Mesenchymal stem cell (in vitro differentiated cells and primary cell): ENCODE measurements at regions not wholly inside any gene's neighbourhood (a gene's known extent, or its start where the extent isn't known, plus 50 kb on each side); places are given as distances from the start of the nearest gene placed in this dataset.

Experiments used
- DNase-seq: peaks from one replicate; pipeline ENCODE4 v3.0.0-alpha.2; 2013
- H2AFZ ChIP-seq: one replicate; pipeline ENCODE4 v1.6.1; 2013; ENCODE audit warnings: low read depth, mild to moderate bottlenecking, control low read depth, inconsistent platforms, low read length, moderate library complexity
- H2AK5ac ChIP-seq: 2 replicates; pipeline ENCODE4 v1.6.1; 2013; ENCODE audit warnings: low read length, moderate library complexity, mild to moderate bottlenecking, inconsistent platforms; ENCODE audit not compliant: severe bottlenecking
- H2BK120ac ChIP-seq: one replicate; pipeline ENCODE4 v1.6.1; 2013; ENCODE audit warnings: low read depth, mild to moderate bottlenecking, inconsistent platforms, low read length, moderate library complexity
- H2BK12ac ChIP-seq, 2 experiments: one replicate each; pipeline ENCODE4 v1.6.1; 2013; ENCODE audit warnings: inconsistent platforms in 2 of 2, low read length in 2 of 2, mild to moderate bottlenecking in 2 of 2, moderate library complexity in 2 of 2, control low read depth in 1 of 2
- H2BK15ac ChIP-seq: one replicate; pipeline ENCODE4 v1.6.1; 2013; ENCODE audit warnings: mild to moderate bottlenecking, low read depth, inconsistent platforms; ENCODE audit not compliant: poor library complexity, severe bottlenecking
- H2BK5ac ChIP-seq: 2 replicates; pipeline ENCODE4 v1.6.1; 2013; ENCODE audit warnings: low read depth, mild to moderate bottlenecking, low read length, control low read depth, inconsistent platforms; ENCODE audit not compliant: poor library complexity, severe bottlenecking
- H3K14ac ChIP-seq, 2 experiments: one replicate each; pipeline ENCODE4 v1.6.1; 2013; ENCODE audit warnings: inconsistent platforms in 2 of 2, low read length in 2 of 2, control low read depth in 1 of 2, mild to moderate bottlenecking in 1 of 2, moderate library complexity in 1 of 2
- H3K18ac ChIP-seq, 2 experiments: one replicate each; pipeline ENCODE4 v1.6.1; 2013; ENCODE audit warnings: inconsistent platforms in 2 of 2, low read length in 2 of 2, control low read depth in 1 of 2, low read depth in 1 of 2, mild to moderate bottlenecking in 1 of 2
- H3K23ac ChIP-seq, 2 experiments: one replicate each; pipeline ENCODE4 v1.6.1; 2013; ENCODE audit warnings: inconsistent platforms in 2 of 2, low read length in 2 of 2, mild to moderate bottlenecking in 2 of 2, moderate library complexity in 2 of 2, control low read depth in 1 of 2
- H3K27ac ChIP-seq: 2 replicates; pipeline ENCODE4 v1.5.1; 2013; ENCODE audit warnings: mild to moderate bottlenecking, moderate library complexity, low read length, control low read depth, inconsistent platforms; ENCODE audit not compliant: poor library complexity, severe bottlenecking
- H3K27me3 ChIP-seq, 2 experiments: 2 replicates each; pipeline versions ENCODE4 v1.6.1 to v1.7.0; 2013; ENCODE audit warnings: low read length in 2 of 2, mild to moderate bottlenecking in 2 of 2, moderate library complexity in 2 of 2, control low read depth in 1 of 2, inconsistent platforms in 1 of 2; ENCODE audit not compliant: control insufficient read depth in 1 of 2, insufficient read depth in 1 of 2
- H3K36me3 ChIP-seq, 2 experiments: 2 replicates each; pipeline versions ENCODE4 v1.6.1 to v1.7.0; 2013; ENCODE audit warnings: low read length in 2 of 2, control low read depth in 1 of 2, inconsistent platforms in 1 of 2, low read depth in 1 of 2, mild to moderate bottlenecking in 1 of 2; ENCODE audit not compliant: insufficient read depth in 2 of 2, control insufficient read depth in 1 of 2
- H3K4ac ChIP-seq, 2 experiments: one replicate each; pipeline ENCODE4 v1.6.1; 2013; ENCODE audit warnings: inconsistent platforms in 2 of 2, low read length in 2 of 2, mild to moderate bottlenecking in 2 of 2, moderate library complexity in 2 of 2, control low read depth in 1 of 2, low read depth in 1 of 2
- H3K4me1 ChIP-seq: 2 replicates; pipeline ENCODE4 v1.6.1; 2013; ENCODE audit warnings: low read depth, low read length, control low read depth; ENCODE audit not compliant: control insufficient read depth, insufficient read depth
- H3K4me2 ChIP-seq: 2 replicates; pipeline ENCODE4 v1.6.1; 2013; ENCODE audit warnings: low read length, mild to moderate bottlenecking, inconsistent platforms; ENCODE audit not compliant: poor library complexity, severe bottlenecking
- H3K4me3 ChIP-seq, 2 experiments: 2 replicates each; pipeline versions ENCODE4 v1.5.1 to v1.7.0; 2013; ENCODE audit warnings: low read length in 2 of 2, mild to moderate bottlenecking in 2 of 2, control low read depth in 1 of 2, low read depth in 1 of 2; ENCODE audit not compliant: insufficient read depth in 1 of 2
- H3K79me1 ChIP-seq: replicated peaks from 2 replicates; pipeline ENCODE4 v1.6.1; 2013; ENCODE audit warnings: mild to moderate bottlenecking, control low read depth, low read length, inconsistent platforms; ENCODE audit not compliant: poor library complexity, severe bottlenecking
- H3K9ac ChIP-seq: 2 replicates; pipeline ENCODE4 v1.7.0; 2013; ENCODE audit warnings: mild to moderate bottlenecking, low read length, moderate library complexity
- H3K9me3 ChIP-seq: 2 replicates; pipeline ENCODE4 v1.7.0; 2013; ENCODE audit warnings: mild to moderate bottlenecking, low read length; ENCODE audit not compliant: control insufficient read depth
- H4K8ac ChIP-seq: one replicate; pipeline ENCODE4 v1.6.1; 2013; ENCODE audit warnings: inconsistent platforms, mild to moderate bottlenecking, low read length, moderate library complexity
- H4K91ac ChIP-seq: one replicate; pipeline ENCODE4 v1.6.1; 2013; ENCODE audit warnings: mild to moderate bottlenecking, low read length, inconsistent platforms
- WGBS: methylation state at CpG from one replicate; pipeline ENCODE4 v1.1.7; 2013; ENCODE audit warnings: mixed read lengths; 5-methylcytosine and 5-hydroxymethylcytosine counted together

DNA sequence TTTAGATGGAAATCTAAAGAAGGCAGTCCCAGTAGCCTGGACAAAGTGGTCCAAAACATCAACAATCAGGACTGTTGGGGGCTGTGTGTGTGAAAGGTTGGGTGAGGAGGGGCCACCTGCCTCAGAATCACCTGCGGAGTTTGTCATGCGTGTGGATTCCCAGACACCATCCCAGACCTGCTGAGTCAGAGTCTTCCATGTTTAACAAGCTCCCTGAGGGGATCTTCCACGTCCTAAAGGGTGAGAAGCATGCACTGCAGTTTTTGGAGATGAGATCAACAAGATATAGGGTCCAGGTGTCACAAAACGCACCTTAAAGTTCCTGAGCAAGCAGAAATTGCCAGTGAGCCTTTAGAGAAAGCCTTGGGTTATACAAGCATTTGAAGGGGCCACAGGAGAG is 207.0 kb upstream of the FAM9B start:
- Histone ChIP-seq H3K27ac (no peak overlapping the region), H2BK120ac (no peak overlapping the region), H3K9me3 (no peaks in the 10 kb centered on the region), H3K4me1 (no peaks in the 10 kb centered on the region), H2BK5ac (no peak overlapping the region), H2AK5ac (no peak overlapping the region), H3K79me1 (no peaks in the 10 kb centered on the region), H2AFZ (no peak overlapping the region), H3K4me3 (no peak overlapping the region), H3K14ac (no peak overlapping the region), H3K36me3 (no peaks in the 10 kb centered on the region), H3K27me3 (peaks cover 0 to 5% of the 10 kb centered on the region in 2 experiments), H3K18ac (no peak overlapping the region), H3K4me2 (no peak overlapping the region), H3K4ac (no peak overlapping the region), H2BK15ac (no peak overlapping the region), H4K8ac (no peak overlapping the region), H3K23ac (no peak overlapping the region), H4K91ac (no peak overlapping the region), H3K9ac (no peak overlapping the region), H2BK12ac (no peak overlapping the region)
- DNase-seq, result no peak
- 81% methylated on average over 4 of the region's 4 CpGs for WGBS

DNA sequence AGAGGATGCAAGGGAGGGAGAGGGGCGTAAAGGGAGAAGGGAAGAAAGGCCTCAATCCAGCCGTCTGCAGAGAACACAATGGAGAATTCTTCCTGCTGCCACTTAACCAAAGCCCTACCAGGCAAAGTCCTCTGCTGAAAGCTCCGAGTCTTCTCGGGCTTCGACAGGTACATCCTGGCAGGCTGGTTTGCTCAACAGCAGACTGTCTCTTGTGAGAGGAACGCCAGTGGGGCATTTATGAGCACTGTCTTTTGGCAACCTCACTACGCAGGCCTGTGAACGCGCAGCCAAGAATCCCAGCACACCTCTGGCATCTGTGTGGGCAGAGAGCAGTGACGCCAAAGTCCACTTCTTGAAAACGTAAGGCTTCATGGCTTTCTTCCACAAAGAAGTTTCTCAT is 207.5 kb upstream of the FAM9B start:
- Histone ChIP-seq H2BK5ac (no peak overlapping the region), H2BK120ac (no peak overlapping the region), H2AFZ (no peak overlapping the region), H2BK12ac (no peak overlapping the region), H3K4me2 (no peak overlapping the region), H3K4me3 (no peak overlapping the region), H3K23ac (no peak overlapping the region), H3K4ac (no peak overlapping the region), H3K36me3 (no peaks in the 10 kb centered on the region), H2BK15ac (no peak overlapping the region), H4K8ac (no peak overlapping the region), H4K91ac (no peak overlapping the region), H3K27ac (no peak overlapping the region), H3K14ac (no peak overlapping the region), H3K27me3 (peaks cover 0 to 5% of the 10 kb centered on the region in 2 experiments), H2AK5ac (no peak overlapping the region), H3K18ac (no peak overlapping the region), H3K4me1 (no peaks in the 10 kb centered on the region), H3K79me1 (no peaks in the 10 kb centered on the region), H3K9me3 (no peaks in the 10 kb centered on the region), H3K9ac (no peak overlapping the region)
- WGBS, result 94% methylated on average over 9 of the region's 11 CpGs
- no peak for DNase-seq

DNA sequence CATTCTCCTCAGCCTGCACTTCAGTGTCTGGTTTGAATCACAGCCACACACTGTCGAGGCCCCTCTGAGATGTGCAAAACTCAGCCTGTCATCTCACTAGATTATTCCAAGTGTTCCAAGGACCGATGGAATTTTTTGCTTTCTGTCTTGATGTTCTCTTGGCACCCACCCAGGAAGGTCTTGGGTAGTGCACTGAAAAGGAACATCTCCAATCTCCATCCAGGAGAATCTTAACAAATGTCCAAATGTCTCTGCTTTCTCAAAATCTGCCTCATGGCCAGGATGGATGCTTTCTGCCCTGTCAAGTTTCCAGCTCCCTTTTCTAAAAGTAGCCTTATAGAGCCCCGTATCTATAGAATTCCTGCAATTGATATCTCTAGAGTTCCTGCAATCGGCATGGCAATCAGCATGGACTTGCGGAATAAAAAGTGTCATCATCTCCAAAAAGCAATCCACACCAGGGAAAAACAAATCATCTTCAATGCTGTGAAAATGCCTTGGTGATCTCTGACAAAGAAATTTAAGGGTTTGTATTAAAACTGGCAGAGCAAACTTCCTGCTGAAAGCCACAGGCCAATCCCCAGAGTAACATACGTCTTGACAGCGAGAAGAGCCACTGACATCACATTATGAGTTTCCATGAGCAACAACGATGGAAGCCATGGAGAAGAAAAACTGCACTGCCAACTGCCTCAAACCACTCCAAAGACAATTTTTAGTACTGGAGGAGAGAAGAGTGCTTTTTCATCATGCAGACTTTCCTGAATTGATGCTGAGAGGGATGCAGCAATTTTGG is 215.3 kb upstream of the FAM9B start:
- H4K8ac ChIP-seq, result no peak overlapping the region
- no peak overlapping the region for H3K23ac ChIP-seq
- H3K4ac ChIP-seq, result no peak overlapping the region
- peaks cover 0 to 3% of the 10 kb centered on the region in 2 experiments for H3K27me3 ChIP-seq
- H3K4me1 ChIP-seq, result peaks cover 1% of the 10 kb centered on the region
- no peak overlapping the region for H2BK120ac ChIP-seq
- no peaks in the 10 kb centered on the region for H3K36me3 ChIP-seq
- no peak overlapping the region for H3K18ac ChIP-seq
- no peaks in the 10 kb centered on the region for H3K9me3 ChIP-seq
- no peak overlapping the region for H3K4me2 ChIP-seq
- no peak overlapping the region for H2BK15ac ChIP-seq
- no peak overlapping the region for H3K14ac ChIP-seq
- H3K4me3 ChIP-seq, result peak overlapping the region in 1 of 2 experiments; percentile 7
- H3K27ac ChIP-seq, result no peak overlapping the region
- 78% methylated on average over 7 of the region's 8 CpGs for WGBS
- H2BK5ac ChIP-seq, result no peak overlapping the region
- no peak overlapping the region for H4K91ac ChIP-seq
- peak; percentile 42 for DNase-seq
- no peak overlapping the region for H2AK5ac ChIP-seq
- no peak overlapping the region for H2AFZ ChIP-seq
- H2BK12ac ChIP-seq, result no peak overlapping the region
- no peaks in the 10 kb centered on the region for H3K79me1 ChIP-seq
- peak overlapping the region; percentile 19 for H3K9ac ChIP-seq

DNA sequence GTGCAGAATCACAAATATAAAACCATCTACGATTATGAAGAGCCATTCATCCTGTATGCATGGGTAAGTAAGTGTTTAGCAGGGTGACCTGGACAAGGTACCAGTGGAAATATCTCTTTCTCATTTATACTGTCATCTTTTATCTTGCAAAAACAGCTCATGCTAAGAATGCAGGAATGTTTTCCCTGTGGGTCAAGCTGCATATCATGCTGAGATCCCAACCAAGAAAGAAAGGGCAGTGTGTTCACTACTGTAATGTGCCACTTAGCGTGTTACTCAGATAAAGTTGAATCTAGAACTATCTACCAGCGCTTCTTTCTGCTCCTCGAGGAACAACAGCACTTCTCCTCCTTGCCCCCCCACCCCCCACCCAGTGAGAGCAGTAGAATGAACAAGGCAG is 212.7 kb upstream of the TBL1X start:
- Histone ChIP-seq H2BK5ac (peak overlapping the region; percentile 57), H3K36me3 (no peaks in the 10 kb centered on the region), H2AFZ (no peak overlapping the region), H3K79me1 (no peaks in the 10 kb centered on the region), H4K8ac (no peak overlapping the region), H3K4ac (no peak overlapping the region), H2BK120ac (no peak overlapping the region), H3K14ac (no peak overlapping the region), H3K4me1 (peaks cover 1% of the 10 kb centered on the region), H3K9ac (no peak overlapping the region), H2BK15ac (no peak overlapping the region), H3K23ac (no peak overlapping the region), H3K27me3 (peaks cover 0 to 3% of the 10 kb centered on the region in 2 experiments), H3K4me3 (no peak overlapping the region), H2AK5ac (no peak overlapping the region), H3K27ac (no peak overlapping the region), H3K18ac (no peak overlapping the region), H4K91ac (no peak overlapping the region), H3K4me2 (no peak overlapping the region), H2BK12ac (no peak overlapping the region), H3K9me3 (no peaks in the 10 kb centered on the region)
- WGBS, result 61% methylated on average over 3 of the region's 4 CpGs
- DNase-seq, result no peak
